ENCODE measurements at regions not wholly inside any gene's neighbourhood (a gene's known extent, or its start where the extent isn't known, plus 50 kb on each side); places are given as distances from the start of the nearest gene placed in this dataset.

- Histone ChIP-seq H3K27ac (ENCODE audit: low read length) (no peak overlapping the region), H3K79me2 (ENCODE audit: low read length) (no peaks in the 10 kb centered on the region), H3K36me3 (replicated peaks; ENCODE audit: low read depth, low read length) (no peaks in the 10 kb centered on the region), H4K20me1 (ENCODE audit: insufficient read depth, low read length) (no peaks in the 10 kb centered on the region), H2AFZ (ENCODE audit: low read depth, low read length) (no peak overlapping the region), H3K4me2 (ENCODE audit: low read length) (no peak overlapping the region), H3K9ac (ENCODE audit: low read length) (no peak overlapping the region), H3K27me3 (ENCODE audit: low read depth, low read length) (no peaks in the 10 kb centered on the region), H3K9me3 (ENCODE audit: insufficient read depth, low read length) (no peaks in the 10 kb centered on the region), H3K4me3 (ENCODE audit: low read length) (no peak overlapping the region), H3K4me1 (ENCODE audit: low read length) (no peaks in the 10 kb centered on the region)
- TF ChIP-seq EZH2phosphoT487 (IDR thresholded peaks at IDR 0.05; ENCODE audit: low read depth) (no peak), CTCF (IDR thresholded peaks at IDR 0.05; ENCODE audit: low read depth, low read length) (no peak)
Measured at GRCh38 chr2:150925611-150926010, 336.1 kb downstream of the RBM43 start.

GRCh38 chr2:150924878-150925277 lies 336.8 kb downstream of the RBM43 start:
- H3K79me2 ChIP-seq (ENCODE audit: low read length) = no peaks in the 10 kb centered on the region
- H3K4me2 ChIP-seq (ENCODE audit: low read length) = no peak overlapping the region
- H2AFZ ChIP-seq (ENCODE audit: low read depth, low read length) = no peak overlapping the region
- no peak for TF ChIP-seq CTCF (IDR thresholded peaks at IDR 0.05; ENCODE audit: low read depth, low read length)
- TF ChIP-seq EZH2phosphoT487 (IDR thresholded peaks at IDR 0.05; ENCODE audit: low read depth) = no peak
- H3K4me3 ChIP-seq (ENCODE audit: low read length) = no peak overlapping the region
- no peaks in the 10 kb centered on the region for H3K9me3 ChIP-seq (ENCODE audit: insufficient read depth, low read length)
- H3K27ac ChIP-seq (ENCODE audit: low read length) = no peak overlapping the region
- no peaks in the 10 kb centered on the region for H3K27me3 ChIP-seq (ENCODE audit: low read depth, low read length)
- no peaks in the 10 kb centered on the region for H3K36me3 ChIP-seq (replicated peaks; ENCODE audit: low read depth, low read length)
- no peak overlapping the region for H3K9ac ChIP-seq (ENCODE audit: low read length)
- H3K4me1 ChIP-seq (ENCODE audit: low read length) = no peaks in the 10 kb centered on the region
- no peaks in the 10 kb centered on the region for H4K20me1 ChIP-seq (ENCODE audit: insufficient read depth, low read length)

- no peak overlapping the region for H3K4me3 ChIP-seq (ENCODE audit: low read length)
- H3K27me3 ChIP-seq (ENCODE audit: low read depth, low read length) = no peaks in the 10 kb centered on the region
- no peaks in the 10 kb centered on the region for H3K79me2 ChIP-seq (ENCODE audit: low read length)
- H3K4me2 ChIP-seq (ENCODE audit: low read length) = no peak overlapping the region
- no peaks in the 10 kb centered on the region for H3K36me3 ChIP-seq (replicated peaks; ENCODE audit: low read depth, low read length)
- TF ChIP-seq EZH2phosphoT487 (IDR thresholded peaks at IDR 0.05; ENCODE audit: low read depth) (no peak), CTCF (IDR thresholded peaks at IDR 0.05; ENCODE audit: low read depth, low read length) (no peak)
- H3K4me1 ChIP-seq (ENCODE audit: low read length) = no peaks in the 10 kb centered on the region
- no peak overlapping the region for H3K27ac ChIP-seq (ENCODE audit: low read length)
- H4K20me1 ChIP-seq (ENCODE audit: insufficient read depth, low read length) = no peaks in the 10 kb centered on the region
- no peaks in the 10 kb centered on the region for H3K9me3 ChIP-seq (ENCODE audit: insufficient read depth, low read length)
- no peak overlapping the region for H3K9ac ChIP-seq (ENCODE audit: low read length)
- no peak overlapping the region for H2AFZ ChIP-seq (ENCODE audit: low read depth, low read length)
Measured at GRCh38 chr2:150919901-150920300, 341.8 kb downstream of the RBM43 start.

- Histone ChIP-seq H3K27me3 (ENCODE audit: low read depth, low read length) (no peaks in the 10 kb centered on the region), H4K20me1 (ENCODE audit: insufficient read depth, low read length) (no peaks in the 10 kb centered on the region), H3K36me3 (replicated peaks; ENCODE audit: low read depth, low read length) (no peaks in the 10 kb centered on the region), H3K79me2 (ENCODE audit: low read length) (no peaks in the 10 kb centered on the region), H3K4me3 (ENCODE audit: low read length) (no peak overlapping the region), H3K9ac (ENCODE audit: low read length) (no peak overlapping the region), H2AFZ (ENCODE audit: low read depth, low read length) (no peak overlapping the region), H3K9me3 (ENCODE audit: insufficient read depth, low read length) (no peaks in the 10 kb centered on the region), H3K4me1 (ENCODE audit: low read length) (no peaks in the 10 kb centered on the region), H3K27ac (ENCODE audit: low read length) (no peak overlapping the region), H3K4me2 (ENCODE audit: low read length) (no peak overlapping the region)
- no peak for TF ChIP-seq EZH2phosphoT487 (IDR thresholded peaks at IDR 0.05; ENCODE audit: low read depth)
- TF ChIP-seq CTCF (IDR thresholded peaks at IDR 0.05; ENCODE audit: low read depth, low read length) = no peak
Measured at GRCh38 chr2:150917961-150918713, 343.5 kb downstream of the RBM43 start.

All from OCI-LY3 (cell line).